ENCODE measurements at regions not wholly inside any gene's neighbourhood (a gene's known extent, or its start where the extent isn't known, plus 50 kb on each side); places are given as distances from the start of the nearest gene placed in this dataset.
"Not testable (repeated sequence)": the region's sequence is repeated elsewhere in the genome, so short reads cannot be mapped to it uniquely, and the experiment has no call there.

DNA sequence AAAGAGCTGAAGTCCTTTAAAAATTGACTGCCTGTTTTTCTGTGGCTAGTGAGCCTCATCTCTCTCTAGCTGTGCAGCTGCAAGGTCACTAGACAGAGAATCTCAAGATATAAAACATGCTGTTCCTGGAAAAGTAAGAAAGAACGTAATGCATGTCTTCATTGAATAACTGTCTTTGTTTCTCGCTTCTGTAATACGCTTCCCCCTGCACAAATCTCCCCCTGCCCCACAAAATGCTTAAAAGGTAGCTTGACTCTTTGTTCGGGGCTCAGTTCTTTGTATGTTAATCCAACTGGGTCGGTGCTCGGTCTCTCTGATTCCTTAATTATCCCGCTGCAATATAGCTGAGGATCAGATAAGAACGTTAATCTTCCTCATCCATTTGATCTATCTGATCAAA, 1495.9 kb upstream of the DDX18 start:
- TF ChIP-seq CTCF (IDR thresholded peaks at IDR 0.05); EP300 (IDR thresholded peaks at IDR 0.05; ENCODE audit: low read depth): not testable (repeated sequence)

Measured in transverse colon (tissue), 3 donors.